Sigmoid colon (tissue), 6 donors: ENCODE measurements at regions not wholly inside any gene's neighbourhood (a gene's known extent, or its start where the extent isn't known, plus 50 kb on each side); places are given as distances from the start of the nearest gene placed in this dataset.

ENCODE experiments used
- DNase-seq: peaks from one replicate; pipeline ENCODE4 v3.0.0-alpha.2; 2019
- H3K27ac ChIP-seq, 4 donors: fragments of 200-600 bp; sonication (generic); one replicate each; pipeline ENCODE4 v1.5.1; 2016 to 2019; ENCODE audit warnings: mild to moderate bottlenecking in 1 of 4
- H3K27me3 ChIP-seq, 3 donors: fragments of 200-600 bp; sonication (generic); one replicate each; pipeline ENCODE4 v1.5.1; 2019; ENCODE audit warnings: mild to moderate bottlenecking in 1 of 3
- H3K36me3 ChIP-seq, 4 donors: fragments of 200-600 bp; sonication (generic); one replicate each; pipeline ENCODE4 v1.5.1; 2016 to 2019
- H3K4me1 ChIP-seq, 4 donors: fragments of 200-600 bp; sonication (generic); one replicate each; pipeline ENCODE4 v1.5.1; 2017 to 2019
- H3K4me3 ChIP-seq, 4 donors: fragments of 200-600 bp; sonication (generic); one replicate each; pipeline ENCODE4 v1.5.1; 2017 to 2019; ENCODE audit warnings: mild to moderate bottlenecking in 2 of 4, moderate library complexity in 1 of 4
- H3K9me3 ChIP-seq, 4 donors: fragments of 200-600 bp in 3 of 4; sonication (generic) in 3 of 4; one replicate each; pipeline versions ENCODE4 v1.5.1 to v1.6.1; 2013 to 2019
- EP300 ChIP-seq, 4 donors: sonication (generic); formaldehyde crosslinking; IDR thresholded peaks; one replicate each; pipeline ENCODE4 v1.6.1; 2017; ENCODE audit warnings: antibody characterized with exemption in 4 of 4
- POLR2A ChIP-seq, 2 donors: fragments of 450-650 bp; IDR thresholded peaks; one replicate each; pipeline ENCODE4 v1.6.1; 2016; ENCODE audit warnings: antibody characterized with exemption in 2 of 2, mild to moderate bottlenecking in 2 of 2, moderate library complexity in 2 of 2
- POLR2AphosphoS5 ChIP-seq, 4 donors: sonication (generic); formaldehyde crosslinking; IDR thresholded peaks; one replicate each; pipeline ENCODE4 v1.6.1; 2017; ENCODE audit warnings: antibody characterized with exemption in 4 of 4
- WGBS, 2 donors: extraction: QIAGEN DNeasy Blood & Tissue Kit; methylation state at CpG; one replicate each; pipeline ENCODE4 v1.1.7; 2013; 5-methylcytosine and 5-hydroxymethylcytosine counted together
- intact Hi-C: fragments of 100-400 bp; cut with DNase I; formaldehyde crosslinking; loops from one replicate; pipeline ENCODE4 v1.15.1; 2023
- TF ChIP-seq, protein P1 (sequence below), 4 experiments: fragments of 450-650 bp in 3 of 4; fragments of 200-600 bp in 1 of 4; IDR thresholded peaks; one replicate each; pipeline ENCODE4 v1.5.1; 2016 to 2019; ENCODE audit warnings: antibody characterized with exemption in 4 of 4, mild to moderate bottlenecking in 3 of 4, moderate library complexity in 2 of 4
- donor health status: healthy with polysubstance abuse.
- donor health status: healthy.

DNA sequence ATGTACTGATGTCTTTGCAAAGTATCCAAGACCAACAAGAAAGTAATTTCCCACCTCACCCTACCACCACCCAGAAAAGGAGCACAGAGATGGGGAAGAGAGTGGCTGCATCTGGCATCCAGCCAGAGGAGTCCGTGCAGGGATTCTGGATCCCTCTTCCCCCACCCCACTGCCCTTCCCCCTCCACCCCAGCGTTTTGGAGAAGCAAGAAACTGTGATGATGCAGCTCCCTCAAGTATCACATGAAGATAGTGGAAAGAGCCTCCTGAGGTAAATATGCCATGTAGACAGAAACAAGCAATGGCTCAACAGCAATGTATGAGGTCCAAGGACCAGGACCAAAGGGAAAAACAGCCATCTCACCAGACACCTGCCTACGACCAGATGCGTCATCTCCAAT is 153.8 kb downstream of the DEPDC1B start:
- TF ChIP-seq POLR2AphosphoS5 (IDR thresholded peaks at IDR 0.05): peak in 2 of 4 donors; percentile 20 to 62
- no peak for TF ChIP-seq POLR2A (IDR thresholded peaks at IDR 0.05)
- TF ChIP-seq, protein P1, sequence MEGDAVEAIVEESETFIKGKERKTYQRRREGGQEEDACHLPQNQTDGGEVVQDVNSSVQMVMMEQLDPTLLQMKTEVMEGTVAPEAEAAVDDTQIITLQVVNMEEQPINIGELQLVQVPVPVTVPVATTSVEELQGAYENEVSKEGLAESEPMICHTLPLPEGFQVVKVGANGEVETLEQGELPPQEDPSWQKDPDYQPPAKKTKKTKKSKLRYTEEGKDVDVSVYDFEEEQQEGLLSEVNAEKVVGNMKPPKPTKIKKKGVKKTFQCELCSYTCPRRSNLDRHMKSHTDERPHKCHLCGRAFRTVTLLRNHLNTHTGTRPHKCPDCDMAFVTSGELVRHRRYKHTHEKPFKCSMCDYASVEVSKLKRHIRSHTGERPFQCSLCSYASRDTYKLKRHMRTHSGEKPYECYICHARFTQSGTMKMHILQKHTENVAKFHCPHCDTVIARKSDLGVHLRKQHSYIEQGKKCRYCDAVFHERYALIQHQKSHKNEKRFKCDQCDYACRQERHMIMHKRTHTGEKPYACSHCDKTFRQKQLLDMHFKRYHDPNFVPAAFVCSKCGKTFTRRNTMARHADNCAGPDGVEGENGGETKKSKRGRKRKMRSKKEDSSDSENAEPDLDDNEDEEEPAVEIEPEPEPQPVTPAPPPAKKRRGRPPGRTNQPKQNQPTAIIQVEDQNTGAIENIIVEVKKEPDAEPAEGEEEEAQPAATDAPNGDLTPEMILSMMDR (IDR thresholded peaks at IDR 0.05): no peak
- peak in 1 of 4 donors; percentile 38 for TF ChIP-seq EP300 (IDR thresholded peaks at IDR 0.05)
- Histone ChIP-seq H3K27ac (peak overlapping the region; percentile 45 to 81 (median 66)), H3K9me3 (no peaks in the 10 kb centered on the region), H3K27me3 (no peaks in the 10 kb centered on the region), H3K4me1 (peaks cover 0 to 53% (median 38%) of the 10 kb centered on the region in 4 donors), H3K4me3 (no peak overlapping the region), H3K36me3 (no peaks in the 10 kb centered on the region)
- peak; percentile 77 for DNase-seq
- WGBS, 2 donors: 72 to 76% methylated on average over 4 of the region's 4 CpGs
- intact Hi-C loops: loop anchor here (5.0 kb wide), 3 partner anchors 39 to 159 kb away; no protein-coding TSS in a partner anchor

DNA sequence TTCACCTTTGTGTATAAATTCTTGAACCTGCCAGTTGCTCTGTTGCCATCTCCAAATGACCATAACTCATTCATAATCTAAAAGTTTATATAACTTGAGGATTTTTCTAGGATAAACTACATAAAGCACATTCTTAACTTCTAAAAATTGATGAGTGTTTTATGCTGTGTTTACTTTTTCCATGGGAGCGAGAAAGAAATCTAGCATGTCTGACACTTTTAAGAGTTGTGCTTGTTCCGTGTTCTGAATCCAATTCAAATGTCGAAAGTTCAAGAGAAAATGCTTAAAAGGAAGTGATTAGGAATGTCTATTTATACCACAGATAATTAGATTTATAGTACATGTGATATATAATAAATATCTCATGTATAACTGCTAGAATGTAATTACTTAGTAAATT is 154.4 kb downstream of the DEPDC1B start:
- Histone ChIP-seq H3K27ac (peak overlapping the region; percentile 45 to 81 (median 66)), H3K36me3 (no peaks in the 10 kb centered on the region), H3K4me3 (no peak overlapping the region), H3K9me3 (no peaks in the 10 kb centered on the region), H3K4me1 (peaks cover 0 to 59% (median 37%) of the 10 kb centered on the region in 4 donors), H3K27me3 (no peaks in the 10 kb centered on the region)
- no peak for DNase-seq
- 69 to 85% methylated on average over 3 of the region's 3 CpGs for WGBS, 2 donors
- intact Hi-C loops: loop anchor here (5.0 kb wide), 3 partner anchors 38 to 158 kb away; no protein-coding TSS in a partner anchor
- TF ChIP-seq, protein P1 (IDR thresholded peaks at IDR 0.05): no peak
- TF ChIP-seq EP300 (IDR thresholded peaks at IDR 0.05) (peak in 1 of 4 donors; percentile 39), POLR2A (IDR thresholded peaks at IDR 0.05) (no peak), POLR2AphosphoS5 (IDR thresholded peaks at IDR 0.05) (peak; percentile 45 to 74 (median 66))

DNA sequence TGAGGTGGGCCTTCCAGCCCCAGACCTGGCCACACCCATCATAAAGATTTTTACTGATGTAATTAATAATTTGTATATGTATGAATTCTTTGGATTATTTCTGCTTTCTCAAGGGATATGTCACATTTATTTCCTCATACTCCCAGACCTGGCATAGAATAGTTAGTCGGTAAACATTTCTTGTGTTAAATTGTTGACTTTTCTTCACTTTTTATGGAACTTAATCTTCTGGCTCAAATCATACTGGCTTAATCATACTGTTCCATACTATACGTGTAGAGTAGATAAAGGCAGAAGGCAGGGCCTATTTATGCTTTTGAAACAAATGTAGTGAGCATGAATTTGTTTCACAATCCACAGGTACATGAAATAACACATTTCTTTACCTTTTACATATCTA is 155.8 kb downstream of the DEPDC1B start:
- WGBS, 2 donors: 19 to 67% methylated on average over 2 of the region's 2 CpGs
- intact Hi-C loops: no loop called here
- Histone ChIP-seq H3K4me3 (no peak overlapping the region), H3K27me3 (no peaks in the 10 kb centered on the region), H3K9me3 (no peaks in the 10 kb centered on the region), H3K36me3 (no peaks in the 10 kb centered on the region), H3K4me1 (peaks cover 0 to 71% (median 42%) of the 10 kb centered on the region in 4 donors), H3K27ac (peak overlapping the region in 2 of 4 donors; percentile 44 to 81)
- TF ChIP-seq, protein P1 (IDR thresholded peaks at IDR 0.05): no peak
- TF ChIP-seq POLR2A (IDR thresholded peaks at IDR 0.05) (no peak), POLR2AphosphoS5 (IDR thresholded peaks at IDR 0.05) (no peak), EP300 (IDR thresholded peaks at IDR 0.05) (no peak)
- DNase-seq: no peak

DNA sequence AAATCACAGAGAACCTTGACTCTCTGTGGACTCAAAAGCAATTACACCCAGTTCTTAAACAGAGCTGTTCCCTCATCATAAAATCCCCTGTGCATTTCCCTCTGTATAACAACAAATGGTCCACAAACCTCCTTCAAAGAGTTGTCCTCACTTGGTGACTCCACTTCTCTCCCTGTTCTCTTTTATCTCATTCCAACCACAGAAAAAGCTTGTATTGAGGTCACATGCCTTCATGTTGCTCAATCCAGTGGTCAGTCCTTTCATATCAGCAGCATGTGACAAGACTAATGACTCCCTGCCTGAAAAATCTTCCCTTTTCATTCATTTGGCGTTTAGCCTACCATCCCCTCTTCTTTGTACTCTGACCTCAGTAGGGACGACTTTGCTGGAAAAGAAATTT is 158.0 kb downstream of the DEPDC1B start:
- Histone ChIP-seq H3K4me3 (no peak overlapping the region), H3K27me3 (no peaks in the 10 kb centered on the region), H3K4me1 (peaks cover 0 to 65% (median 42%) of the 10 kb centered on the region in 4 donors), H3K36me3 (no peaks in the 10 kb centered on the region), H3K27ac (peak overlapping the region in 3 of 4 donors; percentile 46 to 59 (median 53)), H3K9me3 (no peaks in the 10 kb centered on the region)
- intact Hi-C loops: no loop called here
- DNase-seq: no peak
- peak in 1 of 4 donors; percentile 35 for TF ChIP-seq POLR2AphosphoS5 (IDR thresholded peaks at IDR 0.05)
- TF ChIP-seq POLR2A (IDR thresholded peaks at IDR 0.05): no peak
- TF ChIP-seq EP300 (IDR thresholded peaks at IDR 0.05): peak in 1 of 4 donors; percentile 25
- TF ChIP-seq, protein P1 (IDR thresholded peaks at IDR 0.05): no peak
- 34 to 72% methylated on average over 2 of the region's 2 CpGs for WGBS, 2 donors
